ENCODE measurements at regions not wholly inside any gene's neighbourhood (a gene's known extent, or its start where the extent isn't known, plus 50 kb on each side); places are given as distances from the start of the nearest gene placed in this dataset.

DNA sequence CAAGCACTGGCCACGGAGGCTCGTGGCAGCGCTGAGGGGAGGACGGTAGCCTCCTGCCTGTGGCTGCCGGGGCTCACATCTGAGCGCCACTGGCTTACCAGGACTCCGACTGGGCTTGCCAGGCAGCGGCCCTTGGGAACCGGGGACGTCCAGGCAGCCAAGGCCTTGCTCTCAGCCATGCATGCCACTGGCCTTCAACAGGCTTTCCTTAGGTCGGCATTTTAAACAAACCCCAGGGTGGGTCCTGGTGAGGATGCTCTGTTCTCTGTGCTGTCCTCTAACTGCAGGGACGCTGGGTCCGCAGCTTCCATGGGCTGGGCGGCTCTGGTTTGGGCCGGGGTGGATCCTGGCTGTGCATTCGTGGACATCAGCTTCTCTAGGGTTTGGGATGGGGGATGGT lies 59.1 kb upstream of the BHLHE23 start:
- Histone ChIP-seq H4K20me1 (replicated peaks; ENCODE audit: control insufficient read depth, extremely low read depth, insufficient read depth, low read length) (no peaks in the 10 kb centered on the region), H3K9ac (replicated peaks; ENCODE audit: extremely low read depth, insufficient read depth, low read length) (no peak overlapping the region), H3K27me3 (ENCODE audit: control insufficient read depth in 2 of 2, insufficient read depth in 2 of 2, low read length in 2 of 2) (no peaks in the 10 kb centered on the region), H3K4me2 (ENCODE audit: insufficient read depth, low read length) (no peak overlapping the region), H3K9me3 (replicated peaks; ENCODE audit: control insufficient read depth, insufficient read depth, low read length) (no peaks in the 10 kb centered on the region), H3K36me3 (ENCODE audit: control insufficient read depth in 2 of 2, extremely low read depth in 1 of 2, insufficient read depth in 2 of 2, low read length in 2 of 2) (no peaks in the 10 kb centered on the region), H3K9me1 (replicated peaks; ENCODE audit: control insufficient read depth, extremely low read depth, insufficient read depth, low read length) (no peaks in the 10 kb centered on the region), H3K4me1 (ENCODE audit: control insufficient read depth, extremely low read depth, insufficient read depth, low read length) (no peaks in the 10 kb centered on the region), H3K27ac (ENCODE audit: insufficient read depth, low read depth, low read length) (no peak overlapping the region), H2AFZ (ENCODE audit: low read depth, low read length) (no peak overlapping the region), H3K79me2 (ENCODE audit: control insufficient read depth, insufficient read depth, low read length) (no peaks in the 10 kb centered on the region), H3K4me3 (replicated peaks in 1 of 3; ENCODE audit: insufficient read depth in 1 of 3, low read depth in 1 of 3, low read length in 3 of 3) (no peak overlapping the region)
- dilution Hi-C loops (cut with MboI; ENCODE audit: extremely low pct_ligation_motif_present, low sequenced_read_pairs) (no loop called here), intact Hi-C loops (cut with micrococcal nuclease) (no loop called here)
- DNase-seq (ENCODE audit: low read depth, low spot score) (no peak), FAIRE-seq (no peak)
- POLR2A ChIA-PET = no interaction called here
- TF ChIP-seq EZH2 (IDR thresholded peaks at IDR 0.05; ENCODE audit: borderline replicate concordance, low read depth, low read length, severe bottlenecking) (no peak), CTCF (IDR thresholded peaks at IDR 0.05; ENCODE audit: extremely low read depth in 1 of 2, insufficient read depth in 1 of 2, low read depth in 1 of 2, low read length in 2 of 2) (no peak), FOS (IDR thresholded peaks at IDR 0.05; ENCODE audit: borderline replicate concordance, insufficient read depth, low read length) (no peak), MYC (IDR thresholded peaks at IDR 0.05; ENCODE audit: low read depth, low read length) (no peak)
- CTCF ChIA-PET = no interaction called here
- no TSS peak for BruUV-seq (replicated peaks)

- H3K79me2 ChIP-seq (ENCODE audit: control insufficient read depth, insufficient read depth, low read length) = no peaks in the 10 kb centered on the region
- H3K27ac ChIP-seq (ENCODE audit: insufficient read depth, low read depth, low read length) = no peak overlapping the region
- POLR2A ChIA-PET = no interaction called here
- no TSS peak for BruUV-seq (replicated peaks)
- H3K9ac ChIP-seq (replicated peaks; ENCODE audit: extremely low read depth, insufficient read depth, low read length) = no peak overlapping the region
- dilution Hi-C loops (cut with MboI; ENCODE audit: extremely low pct_ligation_motif_present, low sequenced_read_pairs) = no loop called here
- H4K20me1 ChIP-seq (replicated peaks; ENCODE audit: control insufficient read depth, extremely low read depth, insufficient read depth, low read length) = no peaks in the 10 kb centered on the region
- no peak for DNase-seq (ENCODE audit: low read depth, low spot score)
- H3K36me3 ChIP-seq (ENCODE audit: control insufficient read depth in 2 of 2, extremely low read depth in 1 of 2, insufficient read depth in 2 of 2, low read length in 2 of 2) = no peaks in the 10 kb centered on the region
- H3K9me1 ChIP-seq (replicated peaks; ENCODE audit: control insufficient read depth, extremely low read depth, insufficient read depth, low read length) = no peaks in the 10 kb centered on the region
- no peaks in the 10 kb centered on the region for H3K4me1 ChIP-seq (ENCODE audit: control insufficient read depth, extremely low read depth, insufficient read depth, low read length)
- H3K4me2 ChIP-seq (ENCODE audit: insufficient read depth, low read length) = no peak overlapping the region
- CTCF ChIA-PET = no interaction called here
- intact Hi-C loops (cut with micrococcal nuclease) = no loop called here
- TF ChIP-seq JUN (IDR thresholded peaks at IDR 0.05; ENCODE audit: borderline replicate concordance, insufficient read depth, insufficient read length, low read depth) (no peak), POLR2AphosphoS5 (IDR thresholded peaks at IDR 0.05; ENCODE audit: insufficient read depth, low read depth, low read length) (no peak), MYC (IDR thresholded peaks at IDR 0.05; ENCODE audit: low read depth, low read length) (no peak), MAX (IDR thresholded peaks at IDR 0.05; ENCODE audit: insufficient read depth, insufficient read length) (no peak), FOS (IDR thresholded peaks at IDR 0.05; ENCODE audit: borderline replicate concordance, insufficient read depth, low read length) (no peak), POLR2A (IDR thresholded peaks at IDR 0.05; ENCODE audit: low read depth, low read length) (no peak), GATA2 (IDR thresholded peaks at IDR 0.05; ENCODE audit: insufficient read depth, insufficient read length, low read depth, low read length) (no peak), CTCF (IDR thresholded peaks at IDR 0.05; ENCODE audit: extremely low read depth in 1 of 2, insufficient read depth in 1 of 2, low read depth in 1 of 2, low read length in 2 of 2) (no peak), EZH2 (IDR thresholded peaks at IDR 0.05; ENCODE audit: borderline replicate concordance, low read depth, low read length, severe bottlenecking) (no peak)
- no peaks in the 10 kb centered on the region for H3K27me3 ChIP-seq (ENCODE audit: control insufficient read depth in 2 of 2, insufficient read depth in 2 of 2, low read length in 2 of 2)
- no peak for FAIRE-seq
- H2AFZ ChIP-seq (ENCODE audit: low read depth, low read length) = no peak overlapping the region
- no peaks in the 10 kb centered on the region for H3K9me3 ChIP-seq (replicated peaks; ENCODE audit: control insufficient read depth, insufficient read depth, low read length)
- H3K4me3 ChIP-seq (replicated peaks in 1 of 3; ENCODE audit: insufficient read depth in 1 of 3, low read depth in 1 of 3, low read length in 3 of 3) = no peak overlapping the region
These were observed 58.3 kb upstream of the BHLHE23 start for GRCh38 chr20:63064745-63065711.
